ENCODE measurements at regions not wholly inside any gene's neighbourhood (a gene's known extent, or its start where the extent isn't known, plus 50 kb on each side); places are given as distances from the start of the nearest gene placed in this dataset.

DNA sequence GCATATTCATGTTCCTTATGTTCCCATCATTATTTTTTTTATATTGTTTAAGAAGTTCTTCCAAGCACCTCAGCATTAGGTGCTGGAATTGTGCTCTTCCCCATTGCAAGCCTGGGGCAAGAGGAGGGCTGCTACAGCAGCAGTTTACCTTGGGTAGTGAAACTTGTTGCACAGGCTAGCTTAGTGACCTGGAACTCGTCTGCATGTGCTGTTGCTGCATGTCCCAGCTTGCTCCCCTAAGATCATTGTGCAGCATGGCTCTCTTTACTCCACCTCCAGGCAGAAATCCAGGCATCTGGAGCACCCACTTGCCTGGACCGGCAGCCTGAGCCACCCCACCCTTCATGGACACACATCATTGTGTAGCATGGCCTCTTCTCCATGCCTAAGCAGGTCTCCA is 776.0 kb downstream of the GLUD2 start:
- Histone ChIP-seq H3K9me2 (replicated peaks; ENCODE audit: insufficient read depth, low read length) (no peaks in the 10 kb centered on the region), H2AFZ (ENCODE audit: low read depth, low read length, severe bottlenecking) (no peak overlapping the region), H3K4me3 (ENCODE audit: insufficient read depth, low read length, poor library complexity, severe bottlenecking) (no peak overlapping the region), H3K36me3 (ENCODE audit: low read length) (no peaks in the 10 kb centered on the region), H3K79me2 (ENCODE audit: insufficient read depth, low read length) (no peaks in the 10 kb centered on the region), H4K20me1 (ENCODE audit: low read depth, low read length) (no peaks in the 10 kb centered on the region), H3F3A (ENCODE audit: insufficient read depth) (no peaks in the 10 kb centered on the region), H3K4me2 (ENCODE audit: low read depth, low read length, poor library complexity, severe bottlenecking) (no peak overlapping the region), H3K27ac (ENCODE audit: low read depth, low read length) (no peak overlapping the region), H3K27me3 (ENCODE audit: low read length) (no peaks in the 10 kb centered on the region), H3K9me3 (ENCODE audit: insufficient read depth, low read length) (no peaks in the 10 kb centered on the region), H3K9ac (ENCODE audit: low read length) (no peak overlapping the region)
- TF ChIP-seq EZH2phosphoT487 (conservative IDR thresholded peaks at IDR 0.05; ENCODE audit: low read length) = no peak
- TF ChIP-seq, protein P1, sequence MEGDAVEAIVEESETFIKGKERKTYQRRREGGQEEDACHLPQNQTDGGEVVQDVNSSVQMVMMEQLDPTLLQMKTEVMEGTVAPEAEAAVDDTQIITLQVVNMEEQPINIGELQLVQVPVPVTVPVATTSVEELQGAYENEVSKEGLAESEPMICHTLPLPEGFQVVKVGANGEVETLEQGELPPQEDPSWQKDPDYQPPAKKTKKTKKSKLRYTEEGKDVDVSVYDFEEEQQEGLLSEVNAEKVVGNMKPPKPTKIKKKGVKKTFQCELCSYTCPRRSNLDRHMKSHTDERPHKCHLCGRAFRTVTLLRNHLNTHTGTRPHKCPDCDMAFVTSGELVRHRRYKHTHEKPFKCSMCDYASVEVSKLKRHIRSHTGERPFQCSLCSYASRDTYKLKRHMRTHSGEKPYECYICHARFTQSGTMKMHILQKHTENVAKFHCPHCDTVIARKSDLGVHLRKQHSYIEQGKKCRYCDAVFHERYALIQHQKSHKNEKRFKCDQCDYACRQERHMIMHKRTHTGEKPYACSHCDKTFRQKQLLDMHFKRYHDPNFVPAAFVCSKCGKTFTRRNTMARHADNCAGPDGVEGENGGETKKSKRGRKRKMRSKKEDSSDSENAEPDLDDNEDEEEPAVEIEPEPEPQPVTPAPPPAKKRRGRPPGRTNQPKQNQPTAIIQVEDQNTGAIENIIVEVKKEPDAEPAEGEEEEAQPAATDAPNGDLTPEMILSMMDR (IDR thresholded peaks at IDR 0.05; ENCODE audit: insufficient read depth, low read length, poor library complexity, severe bottlenecking) = no peak

GRCh38 chrX:121831601-121832000 is 784.2 kb downstream of the GLUD2 start:
- Histone ChIP-seq H3K9me3 (ENCODE audit: insufficient read depth, low read length) (no peaks in the 10 kb centered on the region), H3K27ac (ENCODE audit: low read depth, low read length) (no peak overlapping the region), H3K4me2 (ENCODE audit: low read depth, low read length, poor library complexity, severe bottlenecking) (no peak overlapping the region), H4K20me1 (ENCODE audit: low read depth, low read length) (no peaks in the 10 kb centered on the region), H3K36me3 (ENCODE audit: low read length) (no peaks in the 10 kb centered on the region), H3K4me3 (ENCODE audit: insufficient read depth, low read length, poor library complexity, severe bottlenecking) (no peak overlapping the region), H3K9me2 (replicated peaks; ENCODE audit: insufficient read depth, low read length) (no peaks in the 10 kb centered on the region), H3F3A (ENCODE audit: insufficient read depth) (no peaks in the 10 kb centered on the region), H3K27me3 (ENCODE audit: low read length) (no peaks in the 10 kb centered on the region), H3K9ac (ENCODE audit: low read length) (no peak overlapping the region), H3K79me2 (ENCODE audit: insufficient read depth, low read length) (no peaks in the 10 kb centered on the region), H2AFZ (ENCODE audit: low read depth, low read length, severe bottlenecking) (no peak overlapping the region)
- TF ChIP-seq, protein P1 (IDR thresholded peaks at IDR 0.05; ENCODE audit: insufficient read depth, low read length, poor library complexity, severe bottlenecking) = no peak
- no peak for TF ChIP-seq EZH2phosphoT487 (conservative IDR thresholded peaks at IDR 0.05; ENCODE audit: low read length)

DNA sequence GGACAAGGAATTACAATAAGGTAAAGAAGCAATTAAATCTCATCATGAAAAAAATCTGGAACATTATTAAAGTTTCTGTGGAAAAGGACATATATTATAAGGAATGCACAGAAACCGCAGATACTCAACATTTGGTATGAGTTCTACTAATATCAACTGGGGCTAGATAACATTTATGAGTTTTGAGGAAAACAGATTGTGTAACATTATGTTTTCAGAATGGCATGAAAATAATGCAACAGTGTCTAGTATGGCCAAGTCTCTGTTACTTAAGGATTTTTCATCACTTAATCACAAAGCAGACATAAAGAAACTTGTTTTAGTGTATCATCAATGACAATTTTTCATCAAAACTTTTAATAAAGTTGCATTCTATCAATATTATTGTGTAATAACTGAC is 785.0 kb downstream of the GLUD2 start:
- H3K27ac ChIP-seq (ENCODE audit: low read depth, low read length) = no peak overlapping the region

More for the DNA sequence above, 785.0 kb downstream of the GLUD2 start:
- no peak overlapping the region for H2AFZ ChIP-seq (ENCODE audit: low read depth, low read length, severe bottlenecking)
- no peak overlapping the region for H3K4me2 ChIP-seq (ENCODE audit: low read depth, low read length, poor library complexity, severe bottlenecking)
- H3K4me3 ChIP-seq (ENCODE audit: insufficient read depth, low read length, poor library complexity, severe bottlenecking) = no peak overlapping the region
- H3K9me3 ChIP-seq (ENCODE audit: insufficient read depth, low read length) = no peaks in the 10 kb centered on the region
- no peak overlapping the region for H3K9ac ChIP-seq (ENCODE audit: low read length)
- no peaks in the 10 kb centered on the region for H3K27me3 ChIP-seq (ENCODE audit: low read length)
- no peaks in the 10 kb centered on the region for H3F3A ChIP-seq (ENCODE audit: insufficient read depth)
- no peaks in the 10 kb centered on the region for H3K79me2 ChIP-seq (ENCODE audit: insufficient read depth, low read length)
- no peaks in the 10 kb centered on the region for H4K20me1 ChIP-seq (ENCODE audit: low read depth, low read length)
- TF ChIP-seq, protein P1 (IDR thresholded peaks at IDR 0.05; ENCODE audit: insufficient read depth, low read length, poor library complexity, severe bottlenecking) = no peak
- no peak for TF ChIP-seq EZH2phosphoT487 (conservative IDR thresholded peaks at IDR 0.05; ENCODE audit: low read length)
- no peaks in the 10 kb centered on the region for H3K9me2 ChIP-seq (replicated peaks; ENCODE audit: insufficient read depth, low read length)
- no peaks in the 10 kb centered on the region for H3K36me3 ChIP-seq (ENCODE audit: low read length)
